Peyer's patch (tissue), 4 donors: ENCODE measurements at regions not wholly inside any gene's neighbourhood (a gene's known extent, or its start where the extent isn't known, plus 50 kb on each side); places are given as distances from the start of the nearest gene placed in this dataset.

Experiments
- DNase-seq, 3 donors: peaks; one replicate each; pipeline ENCODE4 v3.0.0-alpha.2; 2017 to 2019
- H3K27ac ChIP-seq, 4 donors: fragments of 200-600 bp; sonication (generic); one replicate each; pipeline ENCODE4 v1.5.1; 2016 to 2019
- H3K27me3 ChIP-seq, 2 donors: fragments of 200-600 bp; sonication (generic); one replicate each; pipeline ENCODE4 v1.5.1; 2019
- H3K36me3 ChIP-seq, 3 donors: fragments of 200-600 bp; sonication (generic); one replicate each; pipeline ENCODE4 v1.5.1; 2016 to 2019
- H3K4me1 ChIP-seq, 4 donors: fragments of 200-600 bp; sonication (generic); one replicate each; pipeline ENCODE4 v1.5.1; 2016 to 2019
- H3K4me3 ChIP-seq, 4 donors: fragments of 200-600 bp; sonication (generic); 1 replicate in 3 of 4; 2 replicates in 1 of 4; pipeline ENCODE4 v1.5.1; 2016 to 2019; ENCODE audit warnings: mild to moderate bottlenecking in 1 of 4
- H3K9me3 ChIP-seq, 4 donors: fragments of 200-600 bp; sonication (generic); one replicate each; pipeline ENCODE4 v1.5.1; 2016 to 2019; ENCODE audit warnings: mild to moderate bottlenecking in 1 of 4
- CTCF ChIP-seq, 6 experiments: fragments of 450-650 bp in 4 of 6; fragments of 200-600 bp in 2 of 6; sonication (generic) in 1 of 6; IDR thresholded peaks; one replicate each; pipeline ENCODE4 v1.5.1; 2017 to 2019; ENCODE audit warnings: antibody characterized with exemption in 6 of 6, mild to moderate bottlenecking in 3 of 6, moderate library complexity in 1 of 6
- POLR2A ChIP-seq, 2 donors: fragments of 450-650 bp; IDR thresholded peaks; one replicate each; pipeline ENCODE4 v1.5.1; 2017; ENCODE audit warnings: antibody characterized with exemption in 2 of 2, mild to moderate bottlenecking in 2 of 2, moderate library complexity in 2 of 2

GRCh38 chr11:19458231-19458630, 217.5 kb upstream of the E2F8 start:
- TF ChIP-seq POLR2A (IDR thresholded peaks at IDR 0.05): no peak
- no peak for TF ChIP-seq CTCF (IDR thresholded peaks at IDR 0.05)
- Histone ChIP-seq H3K36me3 (no peaks in the 10 kb centered on the region), H3K4me3 (no peak overlapping the region), H3K4me1 (no peaks in the 10 kb centered on the region), H3K27ac (no peak overlapping the region), H3K9me3 (no peaks in the 10 kb centered on the region), H3K27me3 (no peaks in the 10 kb centered on the region)
- DNase-seq: no peak

- DNase-seq: no peak
- no peaks in the 10 kb centered on the region for H3K36me3 ChIP-seq
- H3K4me1 ChIP-seq: no peaks in the 10 kb centered on the region
- H3K27ac ChIP-seq: no peak overlapping the region
- TF ChIP-seq POLR2A (IDR thresholded peaks at IDR 0.05) (no peak), CTCF (IDR thresholded peaks at IDR 0.05) (no peak)
- H3K27me3 ChIP-seq: no peaks in the 10 kb centered on the region
- no peaks in the 10 kb centered on the region for H3K9me3 ChIP-seq
- no peak overlapping the region for H3K4me3 ChIP-seq
Observed at GRCh38 chr11:19455731-19456130, 215.0 kb upstream of the E2F8 start.

- TF ChIP-seq CTCF (IDR thresholded peaks at IDR 0.05): no peak
- TF ChIP-seq POLR2A (IDR thresholded peaks at IDR 0.05): no peak
- Histone ChIP-seq H3K27me3 (no peaks in the 10 kb centered on the region), H3K36me3 (no peaks in the 10 kb centered on the region), H3K27ac (no peak overlapping the region), H3K4me3 (no peak overlapping the region), H3K9me3 (no peaks in the 10 kb centered on the region), H3K4me1 (no peaks in the 10 kb centered on the region)
- no peak for DNase-seq
Observed at GRCh38 chr11:19453651-19454257, 213.0 kb upstream of the E2F8 start.

- Histone ChIP-seq H3K9me3 (no peaks in the 10 kb centered on the region), H3K27me3 (no peaks in the 10 kb centered on the region), H3K4me3 (no peak overlapping the region), H3K4me1 (no peaks in the 10 kb centered on the region), H3K36me3 (no peaks in the 10 kb centered on the region), H3K27ac (no peak overlapping the region)
- no peak for DNase-seq
- TF ChIP-seq CTCF (IDR thresholded peaks at IDR 0.05) (no peak), POLR2A (IDR thresholded peaks at IDR 0.05) (no peak)
Observed at GRCh38 chr11:19451609-19452008, 210.9 kb upstream of the E2F8 start.

GRCh38 chr11:19450282-19450681, 209.5 kb upstream of the E2F8 start:
- no peaks in the 10 kb centered on the region for H3K9me3 ChIP-seq
- no peaks in the 10 kb centered on the region for H3K27me3 ChIP-seq
- no peak overlapping the region for H3K27ac ChIP-seq
- no peak for DNase-seq
- H3K36me3 ChIP-seq: no peaks in the 10 kb centered on the region
- H3K4me1 ChIP-seq: no peaks in the 10 kb centered on the region
- no peak overlapping the region for H3K4me3 ChIP-seq
- TF ChIP-seq CTCF (IDR thresholded peaks at IDR 0.05) (no peak), POLR2A (IDR thresholded peaks at IDR 0.05) (no peak)

GRCh38 chr11:19448651-19449050, 207.9 kb upstream of the E2F8 start:
- no peaks in the 10 kb centered on the region for H3K36me3 ChIP-seq
- DNase-seq: no peak
- TF ChIP-seq POLR2A (IDR thresholded peaks at IDR 0.05): no peak
- no peak for TF ChIP-seq CTCF (IDR thresholded peaks at IDR 0.05)
- no peak overlapping the region for H3K4me3 ChIP-seq
- no peaks in the 10 kb centered on the region for H3K4me1 ChIP-seq
- no peaks in the 10 kb centered on the region for H3K9me3 ChIP-seq
- H3K27me3 ChIP-seq: no peaks in the 10 kb centered on the region
- H3K27ac ChIP-seq: no peak overlapping the region
